ENCODE measurements at regions not wholly inside any gene's neighbourhood (a gene's known extent, or its start where the extent isn't known, plus 50 kb on each side); places are given as distances from the start of the nearest gene placed in this dataset.

DNA sequence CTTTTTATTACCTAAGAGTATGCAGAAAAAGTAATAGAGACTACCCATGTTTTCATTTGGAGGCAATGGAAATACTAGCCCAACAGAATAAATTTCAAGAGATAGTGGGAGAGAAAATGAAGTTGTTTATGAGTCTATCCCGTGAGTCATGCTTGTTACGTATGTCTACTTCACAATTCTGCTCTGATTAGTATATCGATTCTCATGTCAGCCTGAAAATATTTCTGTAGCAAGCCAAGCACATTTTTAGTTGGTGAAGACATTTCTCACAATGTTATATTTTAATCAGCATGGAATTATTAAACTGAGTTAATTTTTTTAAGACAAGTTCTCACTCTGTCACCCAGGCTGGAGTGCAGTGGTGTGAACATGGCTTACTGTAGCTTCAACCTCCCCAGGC, 346.1 kb downstream of the RPRM start:
- Histone ChIP-seq H3K27ac (ENCODE audit: low read depth, low read length) (no peak overlapping the region), H3K4me1 (ENCODE audit: control insufficient read depth in 3 of 3, insufficient read depth in 3 of 3, low read length in 3 of 3) (no peaks in the 10 kb centered on the region), H3K4me3 (ENCODE audit: low read length in 3 of 3) (no peak overlapping the region), H3K27me3 (ENCODE audit: control insufficient read depth in 3 of 3, insufficient read depth in 3 of 3, low read length in 3 of 3) (no peaks in the 10 kb centered on the region), H3K36me3 (ENCODE audit: control insufficient read depth in 3 of 3, insufficient read depth in 3 of 3, low read length in 3 of 3) (no peaks in the 10 kb centered on the region), H3K9me3 (ENCODE audit: control insufficient read depth in 3 of 3, low read length in 3 of 3) (no peaks in the 10 kb centered on the region), H3K9ac (ENCODE audit: low read depth in 1 of 3, low read length in 3 of 3) (no peak overlapping the region)

DNA sequence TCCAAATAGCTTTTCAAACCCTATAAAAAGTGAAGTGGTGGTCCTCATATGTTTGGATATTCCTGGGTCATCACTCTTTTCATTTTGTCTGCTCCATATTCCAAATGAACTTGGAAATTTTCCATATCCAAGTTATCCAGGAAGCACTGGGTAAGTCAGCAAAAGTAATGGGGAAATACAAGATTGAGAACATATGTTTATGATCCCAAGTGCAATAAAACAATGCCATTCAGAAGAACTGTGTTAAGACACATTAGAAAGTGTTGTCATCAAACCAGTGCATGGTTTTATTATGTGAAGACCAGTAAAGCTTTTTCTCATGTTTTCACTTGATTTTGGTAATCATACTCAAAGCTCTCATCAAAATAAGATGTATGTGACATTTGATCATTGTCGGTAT, 363.4 kb downstream of the RPRM start:
- no peaks in the 10 kb centered on the region for H3K9me3 ChIP-seq (ENCODE audit: control insufficient read depth in 3 of 3, low read length in 3 of 3)
- no peaks in the 10 kb centered on the region for H3K36me3 ChIP-seq (ENCODE audit: control insufficient read depth in 3 of 3, insufficient read depth in 3 of 3, low read length in 3 of 3)
- no peaks in the 10 kb centered on the region for H3K4me1 ChIP-seq (ENCODE audit: control insufficient read depth in 3 of 3, insufficient read depth in 3 of 3, low read length in 3 of 3)
- no peak overlapping the region for H3K9ac ChIP-seq (ENCODE audit: low read depth in 1 of 3, low read length in 3 of 3)
- no peak overlapping the region for H3K27ac ChIP-seq (ENCODE audit: low read depth, low read length)
- peaks cover 0 to 3% (median 0%) of the 10 kb centered on the region in 3 donors for H3K27me3 ChIP-seq (ENCODE audit: control insufficient read depth in 3 of 3, insufficient read depth in 3 of 3, low read length in 3 of 3)
- no peak overlapping the region for H3K4me3 ChIP-seq (ENCODE audit: low read length in 3 of 3)

DNA sequence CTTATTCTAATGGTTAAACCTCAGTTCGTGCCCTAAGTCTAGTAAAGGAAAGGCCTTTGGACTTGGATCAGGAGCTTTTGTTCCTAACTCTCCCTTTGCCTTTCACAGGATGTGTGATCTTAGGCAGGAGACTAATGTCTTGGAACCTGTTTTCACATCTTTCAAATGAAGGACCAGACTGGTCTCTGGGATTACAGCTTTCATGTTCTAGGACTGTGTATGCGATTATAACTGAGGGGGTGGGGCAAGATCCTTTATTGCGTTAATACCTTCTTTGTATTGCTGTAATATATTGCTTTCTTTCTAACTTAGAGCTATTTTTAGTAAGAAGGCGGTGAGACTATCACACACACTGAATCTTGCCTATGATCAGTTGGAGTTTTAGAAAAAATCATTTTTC, 368.1 kb downstream of the RPRM start:
- no peaks in the 10 kb centered on the region for H3K9me3 ChIP-seq (ENCODE audit: control insufficient read depth in 3 of 3, low read length in 3 of 3)
- H3K4me3 ChIP-seq (ENCODE audit: low read length in 3 of 3), result no peak overlapping the region
- no peak overlapping the region for H3K9ac ChIP-seq (ENCODE audit: low read depth in 1 of 3, low read length in 3 of 3)
- no peak overlapping the region for H3K27ac ChIP-seq (ENCODE audit: low read depth, low read length)
- H3K27me3 ChIP-seq (ENCODE audit: control insufficient read depth in 3 of 3, insufficient read depth in 3 of 3, low read length in 3 of 3), result peaks cover 0 to 3% (median 0%) of the 10 kb centered on the region in 3 donors
- H3K36me3 ChIP-seq (ENCODE audit: control insufficient read depth in 3 of 3, insufficient read depth in 3 of 3, low read length in 3 of 3), result no peaks in the 10 kb centered on the region
- H3K4me1 ChIP-seq (ENCODE audit: control insufficient read depth in 3 of 3, insufficient read depth in 3 of 3, low read length in 3 of 3), result no peaks in the 10 kb centered on the region

DNA sequence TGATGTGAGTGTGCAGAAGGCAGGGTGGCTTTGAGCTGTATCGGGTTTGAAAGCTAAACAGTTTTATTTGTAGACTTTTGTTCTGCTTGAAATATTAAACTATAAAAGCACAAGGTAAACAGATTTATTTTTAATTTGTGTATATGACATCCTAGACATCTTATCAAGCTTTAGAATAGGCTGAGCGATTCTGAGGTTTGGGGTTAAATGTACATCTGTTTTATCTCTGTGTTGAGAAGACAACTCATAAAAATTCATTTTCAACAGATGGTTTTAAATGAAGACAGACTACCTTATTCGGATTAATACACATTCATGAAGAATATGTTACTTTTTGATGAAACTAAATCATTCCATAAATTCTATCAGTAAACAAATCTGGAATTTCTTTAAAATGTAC, 368.8 kb downstream of the RPRM start:
- H3K4me3 ChIP-seq (ENCODE audit: low read length in 3 of 3), result no peak overlapping the region
- H3K27ac ChIP-seq (ENCODE audit: low read depth, low read length), result no peak overlapping the region
- peaks cover 0 to 3% (median 0%) of the 10 kb centered on the region in 3 donors for H3K27me3 ChIP-seq (ENCODE audit: control insufficient read depth in 3 of 3, insufficient read depth in 3 of 3, low read length in 3 of 3)
- H3K4me1 ChIP-seq (ENCODE audit: control insufficient read depth in 3 of 3, insufficient read depth in 3 of 3, low read length in 3 of 3), result no peaks in the 10 kb centered on the region
- H3K36me3 ChIP-seq (ENCODE audit: control insufficient read depth in 3 of 3, insufficient read depth in 3 of 3, low read length in 3 of 3), result no peaks in the 10 kb centered on the region
- no peak overlapping the region for H3K9ac ChIP-seq (ENCODE audit: low read depth in 1 of 3, low read length in 3 of 3)
- no peaks in the 10 kb centered on the region for H3K9me3 ChIP-seq (ENCODE audit: control insufficient read depth in 3 of 3, low read length in 3 of 3)

DNA sequence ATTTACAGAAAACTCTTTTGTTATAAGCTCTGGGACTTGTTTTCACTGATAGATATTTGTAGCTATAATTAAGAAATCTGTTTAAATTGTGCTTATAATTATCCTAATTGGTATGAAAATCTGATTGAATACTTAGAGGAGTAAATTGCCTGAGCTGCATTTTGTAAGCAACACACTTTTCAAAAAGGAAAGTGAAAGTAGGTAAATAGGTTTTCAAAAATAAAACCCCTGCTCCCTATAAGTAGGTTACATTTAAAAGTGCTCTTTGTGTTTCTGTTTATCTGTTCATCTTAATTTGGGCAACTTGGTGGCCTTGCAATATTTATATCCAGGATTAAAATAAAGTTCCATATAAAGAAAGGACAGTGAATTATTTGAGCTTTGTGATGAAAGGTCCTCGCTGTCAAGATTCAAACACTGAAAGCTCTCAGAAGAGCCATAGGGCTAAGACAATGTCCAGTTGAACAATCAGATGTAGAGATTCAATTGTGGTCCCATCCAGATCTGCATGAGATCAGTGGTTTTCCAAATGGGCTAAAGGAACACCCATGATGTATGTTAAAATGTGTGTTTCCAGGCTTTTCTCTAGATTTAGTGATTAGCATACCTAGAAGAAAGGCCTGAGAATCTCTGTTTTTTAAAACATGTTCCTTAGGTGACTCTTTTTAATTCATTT, 371.6 kb downstream of the RPRM start:
- Histone ChIP-seq H3K9ac (ENCODE audit: low read depth in 1 of 3, low read length in 3 of 3) (no peak overlapping the region), H3K27ac (ENCODE audit: low read depth, low read length) (no peak overlapping the region), H3K4me3 (ENCODE audit: low read length in 3 of 3) (no peak overlapping the region), H3K9me3 (ENCODE audit: control insufficient read depth in 3 of 3, low read length in 3 of 3) (no peaks in the 10 kb centered on the region), H3K4me1 (ENCODE audit: control insufficient read depth in 3 of 3, insufficient read depth in 3 of 3, low read length in 3 of 3) (no peaks in the 10 kb centered on the region), H3K36me3 (ENCODE audit: control insufficient read depth in 3 of 3, insufficient read depth in 3 of 3, low read length in 3 of 3) (no peaks in the 10 kb centered on the region), H3K27me3 (ENCODE audit: control insufficient read depth in 3 of 3, insufficient read depth in 3 of 3, low read length in 3 of 3) (peaks cover 0 to under 1% (median 0%) of the 10 kb centered on the region in 3 donors)

DNA sequence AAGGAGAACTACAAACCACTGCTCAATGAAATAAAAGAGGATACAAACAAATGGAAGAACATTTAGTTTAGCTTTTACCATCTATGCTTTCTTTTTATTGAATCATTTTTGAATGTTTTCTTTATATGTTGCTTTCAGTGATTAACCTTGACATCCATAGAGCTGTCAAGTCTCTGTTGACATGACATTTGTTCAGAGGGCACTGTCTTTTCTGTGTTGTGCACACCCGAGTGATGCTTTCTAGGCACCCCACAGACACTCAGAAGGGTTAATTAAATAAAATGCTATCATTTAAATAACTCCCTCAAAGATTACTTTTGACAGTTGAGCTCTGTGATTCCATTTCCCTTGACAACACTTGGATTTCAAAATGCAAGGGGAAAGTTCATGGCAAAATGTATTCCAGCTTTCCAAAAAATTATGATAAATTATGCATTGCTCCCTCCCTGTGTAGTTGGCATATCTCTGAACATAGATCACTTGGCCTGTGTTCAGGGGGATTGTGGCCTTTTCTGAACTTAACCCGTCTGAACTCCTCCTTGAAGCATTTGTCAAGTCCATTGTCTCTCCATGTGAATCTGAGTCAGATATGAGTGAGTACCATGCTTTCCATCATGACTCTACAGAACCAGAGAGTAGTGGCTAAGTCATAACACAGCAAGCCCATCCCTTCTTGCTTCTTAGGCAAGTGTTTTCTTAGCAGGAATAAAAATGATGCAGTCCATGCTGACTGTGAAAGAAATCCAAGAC, 372.6 kb downstream of the RPRM start:
- H3K4me1 ChIP-seq (ENCODE audit: control insufficient read depth in 3 of 3, insufficient read depth in 3 of 3, low read length in 3 of 3), result no peaks in the 10 kb centered on the region
- no peaks in the 10 kb centered on the region for H3K36me3 ChIP-seq (ENCODE audit: control insufficient read depth in 3 of 3, insufficient read depth in 3 of 3, low read length in 3 of 3)

DNA sequence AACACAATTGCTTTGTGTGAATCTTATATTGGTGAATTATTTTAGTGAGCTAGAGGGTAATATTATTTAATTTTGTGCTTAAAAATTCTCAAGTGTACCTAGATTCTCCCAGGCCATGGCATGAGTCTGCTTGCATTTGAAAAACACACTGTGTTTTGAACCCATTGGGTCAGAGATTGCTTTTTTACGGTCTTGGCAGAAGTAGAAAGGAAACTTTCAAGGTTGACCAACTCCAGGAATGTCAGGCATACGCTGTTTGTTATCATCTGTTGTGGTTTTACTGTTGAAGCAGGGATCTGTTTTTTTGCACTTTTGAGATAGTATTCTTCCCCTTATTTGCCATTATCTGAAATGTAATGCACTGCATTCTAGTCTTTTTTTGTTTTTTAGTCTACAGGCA, 377.4 kb downstream of the RPRM start:
- no peak overlapping the region for H3K27ac ChIP-seq (ENCODE audit: low read depth, low read length)
- H3K9me3 ChIP-seq (ENCODE audit: control insufficient read depth in 3 of 3, low read length in 3 of 3), result no peaks in the 10 kb centered on the region
- no peaks in the 10 kb centered on the region for H3K4me1 ChIP-seq (ENCODE audit: control insufficient read depth in 3 of 3, insufficient read depth in 3 of 3, low read length in 3 of 3)
- no peak overlapping the region for H3K9ac ChIP-seq (ENCODE audit: low read depth in 1 of 3, low read length in 3 of 3)
- H3K4me3 ChIP-seq (ENCODE audit: low read length in 3 of 3), result no peak overlapping the region
- H3K36me3 ChIP-seq (ENCODE audit: control insufficient read depth in 3 of 3, insufficient read depth in 3 of 3, low read length in 3 of 3), result no peaks in the 10 kb centered on the region
- no peaks in the 10 kb centered on the region for H3K27me3 ChIP-seq (ENCODE audit: control insufficient read depth in 3 of 3, insufficient read depth in 3 of 3, low read length in 3 of 3)

More for the DNA sequence above, 372.6 kb downstream of the RPRM start:
- no peak overlapping the region for H3K27ac ChIP-seq (ENCODE audit: low read depth, low read length)
- H3K9ac ChIP-seq (ENCODE audit: low read depth in 1 of 3, low read length in 3 of 3), result no peak overlapping the region
- H3K4me3 ChIP-seq (ENCODE audit: low read length in 3 of 3), result no peak overlapping the region
- no peaks in the 10 kb centered on the region for H3K27me3 ChIP-seq (ENCODE audit: control insufficient read depth in 3 of 3, insufficient read depth in 3 of 3, low read length in 3 of 3)
- H3K9me3 ChIP-seq (ENCODE audit: control insufficient read depth in 3 of 3, low read length in 3 of 3), result no peaks in the 10 kb centered on the region

DNA sequence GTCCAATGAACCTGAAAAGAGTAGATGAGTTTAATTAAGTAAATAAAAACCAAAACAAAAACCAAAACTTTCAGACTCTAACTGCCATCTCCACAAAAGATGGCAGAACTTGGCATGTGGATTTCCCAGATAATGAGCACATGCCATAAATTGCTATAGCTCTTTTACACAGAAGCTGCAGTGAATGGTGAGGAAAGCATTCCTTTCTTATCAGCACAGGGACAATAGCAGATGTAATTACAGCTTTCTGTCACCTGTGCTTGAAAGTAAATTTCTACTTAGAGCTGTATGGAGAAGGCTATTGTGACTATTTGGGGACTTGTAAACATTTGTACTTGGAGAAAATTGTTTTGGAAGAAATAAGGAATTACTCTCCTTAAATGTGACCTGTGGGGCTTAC, 378.4 kb downstream of the RPRM start:
- Histone ChIP-seq H3K4me3 (ENCODE audit: low read length in 3 of 3) (no peak overlapping the region), H3K27ac (ENCODE audit: low read depth, low read length) (no peak overlapping the region), H3K9ac (ENCODE audit: low read depth in 1 of 3, low read length in 3 of 3) (no peak overlapping the region), H3K4me1 (ENCODE audit: control insufficient read depth in 3 of 3, insufficient read depth in 3 of 3, low read length in 3 of 3) (no peaks in the 10 kb centered on the region), H3K27me3 (ENCODE audit: control insufficient read depth in 3 of 3, insufficient read depth in 3 of 3, low read length in 3 of 3) (no peaks in the 10 kb centered on the region), H3K9me3 (ENCODE audit: control insufficient read depth in 3 of 3, low read length in 3 of 3) (no peaks in the 10 kb centered on the region), H3K36me3 (ENCODE audit: control insufficient read depth in 3 of 3, insufficient read depth in 3 of 3, low read length in 3 of 3) (no peaks in the 10 kb centered on the region)

DNA sequence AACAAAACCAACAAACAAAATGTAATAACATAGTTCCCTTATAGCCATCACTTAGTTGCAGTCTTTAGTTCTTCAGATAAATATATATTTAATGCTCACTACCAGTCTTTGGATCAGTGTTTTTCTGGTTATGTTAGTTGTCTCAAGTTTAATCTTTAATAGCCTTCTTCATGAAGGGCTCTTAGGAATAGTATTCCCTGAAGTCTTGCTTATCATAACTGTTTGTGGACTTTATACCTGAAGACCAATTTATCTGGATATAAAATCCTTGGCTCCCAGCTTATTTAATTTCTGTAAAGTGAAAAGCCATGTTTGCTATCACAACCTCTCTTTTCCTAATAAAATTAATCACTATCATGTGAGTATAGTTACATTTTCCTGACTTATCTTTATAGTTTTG, 379.7 kb downstream of the ARL6IP6 start:
- H3K9ac ChIP-seq (ENCODE audit: low read depth in 1 of 3, low read length in 3 of 3), result no peak overlapping the region
- H3K4me3 ChIP-seq (ENCODE audit: low read length in 3 of 3), result no peak overlapping the region
- H3K4me1 ChIP-seq (ENCODE audit: control insufficient read depth in 3 of 3, insufficient read depth in 3 of 3, low read length in 3 of 3), result no peaks in the 10 kb centered on the region
- H3K36me3 ChIP-seq (ENCODE audit: control insufficient read depth in 3 of 3, insufficient read depth in 3 of 3, low read length in 3 of 3), result no peaks in the 10 kb centered on the region
- H3K9me3 ChIP-seq (ENCODE audit: control insufficient read depth in 3 of 3, low read length in 3 of 3), result no peaks in the 10 kb centered on the region
- H3K27ac ChIP-seq (ENCODE audit: low read depth, low read length), result no peak overlapping the region
- H3K27me3 ChIP-seq (ENCODE audit: control insufficient read depth in 3 of 3, insufficient read depth in 3 of 3, low read length in 3 of 3), result no peaks in the 10 kb centered on the region

DNA sequence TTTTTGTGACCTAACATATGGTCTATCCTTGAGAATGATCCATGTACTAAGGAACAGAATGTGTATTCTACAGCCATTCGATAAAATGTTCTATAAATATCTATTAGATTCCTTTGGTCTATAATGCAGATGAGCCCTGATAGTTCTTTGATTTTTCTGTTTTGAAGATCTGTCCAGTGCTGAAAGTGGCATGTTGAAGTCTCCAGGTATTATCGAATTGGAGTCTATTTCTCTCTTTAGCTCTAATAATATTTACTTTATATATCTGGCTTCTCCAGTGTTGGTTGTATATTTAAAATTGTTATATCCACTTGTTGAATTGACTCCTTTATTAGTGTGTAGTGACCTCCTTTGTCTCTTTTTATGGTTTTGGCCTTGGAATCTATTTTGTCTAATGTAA, 377.9 kb downstream of the ARL6IP6 start:
- H3K4me3 ChIP-seq (ENCODE audit: low read length in 3 of 3), result no peak overlapping the region
- H3K4me1 ChIP-seq (ENCODE audit: control insufficient read depth in 3 of 3, insufficient read depth in 3 of 3, low read length in 3 of 3), result no peaks in the 10 kb centered on the region
- no peak overlapping the region for H3K27ac ChIP-seq (ENCODE audit: low read depth, low read length)
- no peaks in the 10 kb centered on the region for H3K36me3 ChIP-seq (ENCODE audit: control insufficient read depth in 3 of 3, insufficient read depth in 3 of 3, low read length in 3 of 3)
- H3K9ac ChIP-seq (ENCODE audit: low read depth in 1 of 3, low read length in 3 of 3), result no peak overlapping the region
- H3K27me3 ChIP-seq (ENCODE audit: control insufficient read depth in 3 of 3, insufficient read depth in 3 of 3, low read length in 3 of 3), result no peaks in the 10 kb centered on the region
- no peaks in the 10 kb centered on the region for H3K9me3 ChIP-seq (ENCODE audit: control insufficient read depth in 3 of 3, low read length in 3 of 3)
